ENCODE measurements at regions not wholly inside any gene's neighbourhood (a gene's known extent, or its start where the extent isn't known, plus 50 kb on each side); places are given as distances from the start of the nearest gene placed in this dataset.

GRCh38 chr13:54901316-54901715 is 1872.7 kb downstream of the OLFM4 start:
- no peak for TF ChIP-seq EZH2 (IDR thresholded peaks at IDR 0.05; ENCODE audit: borderline replicate concordance)
- no peak for TF ChIP-seq CTCF (IDR thresholded peaks at IDR 0.05; ENCODE audit: poor library complexity)

All from hepatocyte (in vitro differentiated cells).